K562 (cell line): ENCODE measurements at regions not wholly inside any gene's neighbourhood (a gene's known extent, or its start where the extent isn't known, plus 50 kb on each side); places are given as distances from the start of the nearest gene placed in this dataset.

Experiments
- ARID3A ChIP-seq: IDR thresholded peaks from 2 replicates; pipeline ENCODE4 v1.6.1; 2012; ENCODE audit warnings: low read depth, low read length, improper control_type of control experiment, borderline replicate concordance
- BDP1 ChIP-seq: IDR thresholded peaks from 3 replicates; pipeline ENCODE4 v1.6.1; 2011; ENCODE audit not compliant: insufficient read length, insufficient read depth
- CBFA2T2 ChIP-seq: fragments of 450-650 bp; conservative IDR thresholded peaks from 2 replicates; pipeline ENCODE4 v1.6.1; 2017; ENCODE audit warnings: mild to moderate bottlenecking
- CREM ChIP-seq: IDR thresholded peaks from 2 replicates; pipeline ENCODE4 v1.6.1; 2014; ENCODE audit warnings: antibody characterized with exemption, low read depth
- E4F1 ChIP-seq: fragments of 250-450 bp; sonication (Bioruptor Pico); IDR thresholded peaks from 2 replicates; pipeline ENCODE4 v1.5.0; 2021; ENCODE audit warnings: mild to moderate bottlenecking, borderline replicate concordance
- EHMT2 ChIP-seq: fragments of 450-650 bp; IDR thresholded peaks from 2 replicates; pipeline ENCODE4 v1.6.1; 2018; ENCODE audit warnings: antibody characterized with exemption
- GTF2B ChIP-seq: IDR thresholded peaks from 2 replicates; pipeline ENCODE4 v1.6.1; 2011; ENCODE audit not compliant: insufficient read length; ENCODE audit errors: extremely low read depth
- JUND ChIP-seq, 2 experiments: IDR thresholded peaks; 2 replicates in 1 of 2; 3 replicates in 1 of 2; pipeline ENCODE4 v1.6.1; 2011; ENCODE audit warnings: borderline replicate concordance in 2 of 2, low read depth in 2 of 2, low read length in 2 of 2, improper control_type of control experiment in 1 of 2, missing biosample characterization in 1 of 2, missing genetic modification characterization in 1 of 2, missing genetic modification reagents in 1 of 2
- NCOR1 ChIP-seq: fragments of 450-650 bp; IDR thresholded peaks from 2 replicates; pipeline ENCODE4 v1.6.1; 2016; ENCODE audit warnings: mild to moderate bottlenecking, moderate library complexity
- NFYB ChIP-seq: IDR thresholded peaks from 2 replicates; pipeline ENCODE4 v1.6.1; 2011; ENCODE audit warnings: mild to moderate bottlenecking, moderate library complexity; ENCODE audit not compliant: insufficient read length; ENCODE audit errors: extremely low read depth
- SMARCA4 ChIP-seq: fragments of 450-650 bp; IDR thresholded peaks from 2 replicates; pipeline ENCODE4 v1.6.1; 2016
- TCF3 ChIP-seq: sonication (generic); formaldehyde crosslinking; IDR thresholded peaks from 2 replicates; pipeline ENCODE4 v1.4.0; 2020; ENCODE audit warnings: mild to moderate bottlenecking, missing genetic modification reagents
- TEAD4 ChIP-seq, 2 experiments: sonication (generic) in 1 of 2; formaldehyde crosslinking in 1 of 2; IDR thresholded peaks; 2 replicates each; pipeline versions ENCODE4 v1.6.1 to v1.8.0; 2012 to 2022; ENCODE audit warnings: borderline replicate concordance in 1 of 2, inconsistent platforms in 1 of 2, low read length in 1 of 2, mild to moderate bottlenecking in 1 of 2, missing genetic modification reagents in 1 of 2
- ZNF384 ChIP-seq: IDR thresholded peaks from 2 replicates; pipeline ENCODE4 v1.6.1; 2012; ENCODE audit warnings: low read depth, low read length, improper control_type of control experiment
- ZNF695 ChIP-seq: fragments of 450-650 bp; formaldehyde crosslinking; IDR thresholded peaks from 2 replicates; pipeline ENCODE4 v1.4.0; 2020; ENCODE audit warnings: mild to moderate bottlenecking, moderate library complexity
- ZSCAN32 ChIP-seq: fragments of 450-650 bp; formaldehyde crosslinking; IDR thresholded peaks from 2 replicates; pipeline ENCODE4 v1.4.0; 2020; ENCODE audit warnings: mild to moderate bottlenecking, moderate library complexity
- TF ChIP-seq, protein P1 (sequence below): sonication (generic); formaldehyde crosslinking; IDR thresholded peaks from 2 replicates; pipeline ENCODE4 v1.8.0; 2022; ENCODE audit warnings: mild to moderate bottlenecking, low read depth, missing genetic modification reagents
- TF ChIP-seq, protein P2 (sequence below): fragments of 250-450 bp; sonication (Bioruptor Pico); IDR thresholded peaks from 2 replicates; pipeline ENCODE4 v1.8.0; 2022; ENCODE audit warnings: moderate library complexity, mild to moderate bottlenecking, inconsistent platforms

GRCh38 chr7:86942995-86943394 lies 116.5 kb downstream of the ELAPOR2 start (continued):
- TF ChIP-seq, protein P1, sequence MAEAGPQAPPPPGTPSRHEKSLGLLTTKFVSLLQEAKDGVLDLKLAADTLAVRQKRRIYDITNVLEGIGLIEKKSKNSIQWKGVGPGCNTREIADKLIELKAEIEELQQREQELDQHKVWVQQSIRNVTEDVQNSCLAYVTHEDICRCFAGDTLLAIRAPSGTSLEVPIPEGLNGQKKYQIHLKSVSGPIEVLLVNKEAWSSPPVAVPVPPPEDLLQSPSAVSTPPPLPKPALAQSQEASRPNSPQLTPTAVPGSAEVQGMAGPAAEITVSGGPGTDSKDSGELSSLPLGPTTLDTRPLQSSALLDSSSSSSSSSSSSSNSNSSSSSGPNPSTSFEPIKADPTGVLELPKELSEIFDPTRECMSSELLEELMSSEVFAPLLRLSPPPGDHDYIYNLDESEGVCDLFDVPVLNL (CRISPR knock-in tag): no peak
- TF ChIP-seq BDP1 (no peak), TCF3 (CRISPR knock-in tag) (peak; percentile 45; the same call in 1 of the 2 replicates), ZNF695 (CRISPR knock-in tag) (no peak), CBFA2T2 (peak; percentile 51), TEAD4 (IDR thresholded peaks at IDR 0.05; ENCODE audit: low read length) (peak; percentile 72), TEAD4 (CRISPR knock-in tag; IDR thresholded peaks at IDR 0.05; ENCODE audit: borderline replicate concordance) (no peak), CREM (peak; percentile 47; the same call in 1 of the 2 replicates), NFYB (no peak), JUND (IDR thresholded peaks at IDR 0.05; ENCODE audit: borderline replicate concordance, low read depth, low read length) (0 out of 2 replicates have a peak, but pooled peaks have one; percentile 9), JUND (tag; IDR thresholded peaks at IDR 0.05; ENCODE audit: borderline replicate concordance, low read depth, low read length) (no peak), GTF2B (no peak), E4F1 (CRISPR knock-in tag) (no peak), EHMT2 (no peak), ARID3A (0 out of 2 replicates have a peak, but pooled peaks have one; percentile 24), NCOR1 (0 out of 2 replicates have a peak, but pooled peaks have one; percentile 18), SMARCA4 (0 out of 2 replicates have a peak, but pooled peaks have one; percentile 35), ZSCAN32 (CRISPR knock-in tag) (no peak), ZNF384 (no peak)
- TF ChIP-seq, protein P2, sequence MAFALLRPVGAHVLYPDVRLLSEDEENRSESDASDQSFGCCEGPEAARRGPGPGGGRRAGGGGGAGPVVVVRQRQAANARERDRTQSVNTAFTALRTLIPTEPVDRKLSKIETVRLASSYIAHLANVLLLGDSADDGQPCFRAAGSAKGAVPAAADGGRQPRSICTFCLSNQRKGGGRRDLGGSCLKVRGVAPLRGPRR (CRISPR knock-in tag): no peak
